Adipocyte (in vitro differentiated cells): ENCODE measurements at regions not wholly inside any gene's neighbourhood (a gene's known extent, or its start where the extent isn't known, plus 50 kb on each side); places are given as distances from the start of the nearest gene placed in this dataset.
"Not testable (repeated sequence)": the region's sequence is repeated elsewhere in the genome, so short reads cannot be mapped to it uniquely, and the experiment has no call there.

Experiments
- DNase-seq: peaks from one replicate; pipeline ENCODE4 v3.0.0-alpha.2; 2015; ENCODE audit warnings: low read depth
- H3K27me3 ChIP-seq: replicated peaks from 2 replicates; pipeline ENCODE4 v1.7.0; 2013; ENCODE audit warnings: mild to moderate bottlenecking, low read length, moderate library complexity; ENCODE audit not compliant: control insufficient read depth, insufficient read depth
- H3K36me3 ChIP-seq: 2 replicates; pipeline ENCODE4 v1.7.0; 2013; ENCODE audit warnings: low read length, mild to moderate bottlenecking, moderate library complexity; ENCODE audit not compliant: control insufficient read depth, insufficient read depth, severe bottlenecking
- H3K4me1 ChIP-seq: 2 replicates; pipeline ENCODE4 v1.7.0; 2013; ENCODE audit warnings: mild to moderate bottlenecking, low read length, moderate library complexity; ENCODE audit not compliant: control insufficient read depth, insufficient read depth
- H3K4me3 ChIP-seq: 2 replicates; pipeline ENCODE4 v1.7.0; 2013; ENCODE audit warnings: mild to moderate bottlenecking, low read length, moderate library complexity
- H3K9ac ChIP-seq: 2 replicates; pipeline ENCODE4 v1.7.0; 2013; ENCODE audit warnings: mild to moderate bottlenecking, low read length, moderate library complexity
- H3K9me3 ChIP-seq: 2 replicates; pipeline ENCODE4 v1.7.0; 2013; ENCODE audit warnings: mild to moderate bottlenecking, low read length, moderate library complexity; ENCODE audit not compliant: control insufficient read depth

- H3K36me3 ChIP-seq, DNase-seq, H3K9ac ChIP-seq, H3K4me1 ChIP-seq, H3K9me3 ChIP-seq, H3K4me3 ChIP-seq, H3K27me3 ChIP-seq: not testable (repeated sequence)
These were observed 236.6 kb upstream of the PLGLB2 start for GRCh38 chr2:87511195-87511778.

- H3K9me3 ChIP-seq, H3K27me3 ChIP-seq, DNase-seq, H3K36me3 ChIP-seq, H3K4me1 ChIP-seq, H3K4me3 ChIP-seq: not testable (repeated sequence)
- H3K9ac ChIP-seq, result peak overlapping the region; percentile 51
These were observed 234.9 kb upstream of the PLGLB2 start for GRCh38 chr2:87512864-87513530.

- not testable (repeated sequence) for H3K36me3 ChIP-seq, H3K27me3 ChIP-seq, H3K9me3 ChIP-seq, H3K9ac ChIP-seq, H3K4me3 ChIP-seq, DNase-seq, H3K4me1 ChIP-seq
These were observed 233.9 kb upstream of the PLGLB2 start for GRCh38 chr2:87514034-87514433.

- not testable (repeated sequence) for H3K36me3 ChIP-seq, H3K27me3 ChIP-seq, H3K4me1 ChIP-seq, H3K9me3 ChIP-seq, H3K4me3 ChIP-seq, H3K9ac ChIP-seq, DNase-seq
These were observed 233.4 kb upstream of the PLGLB2 start for GRCh38 chr2:87514515-87514914.

GRCh38 chr2:87515226-87515625 lies 232.7 kb upstream of the PLGLB2 start:
- not testable (repeated sequence) for H3K9ac ChIP-seq, H3K4me1 ChIP-seq, DNase-seq, H3K36me3 ChIP-seq, H3K4me3 ChIP-seq, H3K27me3 ChIP-seq, H3K9me3 ChIP-seq

- H3K4me1 ChIP-seq, H3K9me3 ChIP-seq, H3K4me3 ChIP-seq, H3K9ac ChIP-seq, DNase-seq, H3K36me3 ChIP-seq, H3K27me3 ChIP-seq: not testable (repeated sequence)
These were observed 232.0 kb upstream of the PLGLB2 start for GRCh38 chr2:87515875-87516274.

- not testable (repeated sequence) for DNase-seq, H3K36me3 ChIP-seq, H3K4me3 ChIP-seq
These were observed 231.4 kb upstream of the PLGLB2 start for GRCh38 chr2:87516369-87516967.

GRCh38 chr2:87517438-87517837 lies 230.4 kb upstream of the PLGLB2 start:
- H3K27me3 ChIP-seq, H3K36me3 ChIP-seq, DNase-seq, H3K4me3 ChIP-seq, H3K9ac ChIP-seq, H3K4me1 ChIP-seq, H3K9me3 ChIP-seq: not testable (repeated sequence)

More at GRCh38 chr2:87516369-87516967, 231.4 kb upstream of the PLGLB2 start:
- not testable (repeated sequence) for H3K4me1 ChIP-seq, H3K9me3 ChIP-seq, H3K9ac ChIP-seq, H3K27me3 ChIP-seq

GRCh38 chr2:87518066-87518465 lies 229.8 kb upstream of the PLGLB2 start:
- not testable (repeated sequence) for H3K9ac ChIP-seq, DNase-seq, H3K4me1 ChIP-seq, H3K9me3 ChIP-seq, H3K36me3 ChIP-seq, H3K27me3 ChIP-seq, H3K4me3 ChIP-seq

- not testable (repeated sequence) for H3K27me3 ChIP-seq, H3K9me3 ChIP-seq, DNase-seq, H3K4me3 ChIP-seq, H3K9ac ChIP-seq, H3K4me1 ChIP-seq, H3K36me3 ChIP-seq
These were observed 229.3 kb upstream of the PLGLB2 start for GRCh38 chr2:87518547-87518946.

- not testable (repeated sequence) for H3K27me3 ChIP-seq, H3K36me3 ChIP-seq, H3K9me3 ChIP-seq, H3K9ac ChIP-seq, H3K4me3 ChIP-seq, H3K4me1 ChIP-seq
- peak; percentile 8 for DNase-seq
These were observed 228.5 kb upstream of the PLGLB2 start for GRCh38 chr2:87519158-87520011.
